HG02642 (cell line): ENCODE measurements at regions not wholly inside any gene's neighbourhood (a gene's known extent, or its start where the extent isn't known, plus 50 kb on each side); places are given as distances from the start of the nearest gene placed in this dataset.

Source experiments
- ATAC-seq: cut with Tn5 transposase; IDR thresholded peaks from one replicate; pipeline ENCODE4 v1.9.1; 2021; ENCODE audit warnings: mild to moderate bottlenecking; ENCODE audit not compliant: unreplicated experiment, poor library complexity

DNA sequence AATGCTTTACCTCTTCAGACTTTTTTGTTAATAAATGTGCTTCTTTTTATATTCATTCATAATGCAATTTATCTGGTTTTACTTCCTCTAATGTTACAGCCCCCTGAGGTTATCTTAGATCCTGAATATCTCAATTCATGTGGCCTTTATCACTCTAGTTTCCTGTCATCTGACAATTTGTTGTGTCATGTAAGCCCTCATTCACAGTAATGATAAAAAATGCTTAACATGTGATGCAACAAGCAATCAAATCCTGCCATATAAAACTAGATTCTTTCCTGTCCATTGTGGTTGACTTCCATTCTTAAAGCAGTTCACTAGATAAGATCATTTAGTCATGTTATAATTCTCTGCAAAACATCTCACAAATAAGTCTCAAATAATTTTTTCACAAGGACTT lies 991.2 kb upstream of the ACO1 start:
- ATAC-seq = no peak

DNA sequence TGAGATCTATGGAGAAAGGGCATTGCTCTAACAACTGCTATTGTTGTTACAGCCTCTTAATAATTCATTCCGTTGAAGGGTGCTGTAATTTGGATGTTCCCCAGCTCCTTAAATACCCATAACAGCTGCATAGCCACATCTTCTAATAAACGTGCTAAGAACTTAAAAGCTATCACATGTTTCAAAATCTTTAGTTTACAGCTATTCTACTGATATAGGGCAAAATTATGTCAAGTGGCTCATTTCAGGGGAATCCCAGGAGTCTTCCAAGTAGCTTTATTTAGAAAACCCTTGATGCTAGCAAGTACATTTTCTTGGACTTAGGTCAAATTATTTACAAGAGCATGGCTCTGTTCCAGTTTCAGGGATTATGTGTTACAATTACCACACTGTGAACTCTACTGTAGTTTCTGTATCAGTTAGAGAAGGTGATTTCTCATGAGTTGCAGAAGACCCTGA lies 990.4 kb upstream of the ACO1 start:
- peak; percentile 63 for ATAC-seq

DNA sequence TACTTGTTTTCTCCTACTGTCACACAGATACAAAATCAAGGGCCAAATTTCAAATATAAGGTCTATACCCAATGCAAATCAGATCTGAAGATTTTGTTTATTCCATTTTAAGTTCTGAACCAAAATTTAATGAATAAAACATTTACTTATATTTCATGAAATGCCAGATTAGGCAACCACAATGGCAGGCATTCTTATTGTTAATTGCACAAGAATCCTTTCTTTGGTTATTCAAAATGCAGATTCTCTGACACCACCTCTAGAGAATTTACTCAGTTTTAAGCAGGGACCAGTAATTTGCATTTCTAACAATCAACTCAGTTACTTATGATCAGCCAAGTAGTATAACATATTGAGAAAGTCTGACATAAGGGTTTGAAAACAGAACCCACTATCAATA lies 972.4 kb upstream of the ACO1 start:
- ATAC-seq = no peak

- ATAC-seq = no peak
These were observed 969.3 kb upstream of the ACO1 start for GRCh38 chr9:31415164-31415563.

DNA sequence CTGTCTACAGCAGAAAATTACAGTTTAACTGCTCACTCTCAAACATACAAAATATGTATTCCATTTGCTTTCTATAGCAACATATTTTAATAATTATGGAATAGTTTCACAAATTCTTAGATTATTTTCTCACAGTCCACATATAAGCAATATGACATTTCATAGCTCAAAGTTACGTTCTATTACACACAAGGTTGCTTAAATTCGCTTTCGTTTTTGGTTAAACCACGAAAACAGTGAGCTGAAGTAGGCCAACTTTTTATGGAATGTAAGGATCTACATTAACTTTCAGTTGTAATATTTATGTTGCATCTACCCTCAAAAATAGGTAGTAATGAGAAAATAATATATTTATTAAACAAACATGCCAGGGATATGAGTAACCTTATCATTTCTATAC lies 966.0 kb upstream of the ACO1 start:
- ATAC-seq = no peak

DNA sequence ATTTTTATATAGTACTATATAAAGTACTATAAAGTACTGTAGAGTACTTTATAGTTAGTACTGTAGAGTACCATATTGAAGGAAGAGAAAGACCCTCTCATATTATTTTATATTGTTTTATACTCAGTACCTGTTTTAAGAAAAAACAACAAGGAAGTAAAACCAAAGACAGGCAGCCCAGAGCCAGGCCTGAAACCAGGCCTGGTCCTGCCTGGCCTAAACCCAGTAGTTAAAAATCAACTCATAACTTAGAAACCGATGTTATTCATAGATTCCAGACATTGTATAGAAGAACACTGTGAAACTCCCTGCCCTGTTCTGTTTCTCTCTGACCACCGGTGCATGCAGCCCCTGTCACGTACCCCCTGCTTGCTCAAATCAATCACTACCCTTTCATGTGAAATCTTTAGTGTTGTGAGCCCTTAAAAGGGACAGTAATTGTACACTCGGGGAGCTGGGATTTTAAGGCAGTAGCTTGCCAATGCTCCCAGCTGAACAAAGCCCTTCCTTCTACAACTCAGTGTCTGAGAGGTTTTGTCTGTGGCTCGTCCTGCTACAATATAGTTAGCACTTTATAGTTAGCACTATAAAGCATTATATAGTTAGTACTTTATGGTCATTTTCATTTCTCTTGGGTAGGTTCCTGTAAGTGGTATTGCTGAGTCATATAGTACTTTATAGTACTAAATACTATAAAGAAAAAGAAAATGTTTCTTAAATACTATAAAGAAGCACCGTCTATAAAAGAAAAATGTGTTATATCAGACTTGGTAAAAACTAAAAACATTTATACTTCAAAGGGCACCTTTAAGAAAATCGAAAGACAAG lies 940.6 kb upstream of the ACO1 start:
- ATAC-seq = peak; percentile 79

GRCh38 chr9:31445357-31445756 lies 939.1 kb upstream of the ACO1 start:
- no peak for ATAC-seq

DNA sequence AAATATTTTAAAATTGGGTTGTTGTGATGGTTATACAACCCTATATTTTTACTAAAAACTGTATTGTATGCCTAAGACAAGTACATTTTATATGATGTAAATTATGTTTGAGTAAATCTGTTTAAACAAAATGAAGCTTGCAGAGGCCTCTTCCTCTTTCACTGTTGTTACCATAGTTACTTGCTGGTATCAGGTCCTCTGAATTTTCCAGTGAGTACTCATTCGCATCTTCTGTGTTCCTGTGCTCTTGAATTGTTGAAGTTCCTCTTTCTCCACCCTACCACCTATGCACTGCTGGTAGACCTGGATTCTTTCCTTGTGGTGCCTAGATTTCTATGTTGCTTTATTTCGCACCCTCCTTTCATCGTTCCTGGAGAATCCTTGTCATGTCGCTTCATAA lies 938.5 kb upstream of the ACO1 start:
- ATAC-seq = peak; percentile 72

GRCh38 chr9:31467075-31467474 lies 917.4 kb upstream of the ACO1 start:
- ATAC-seq = no peak

DNA sequence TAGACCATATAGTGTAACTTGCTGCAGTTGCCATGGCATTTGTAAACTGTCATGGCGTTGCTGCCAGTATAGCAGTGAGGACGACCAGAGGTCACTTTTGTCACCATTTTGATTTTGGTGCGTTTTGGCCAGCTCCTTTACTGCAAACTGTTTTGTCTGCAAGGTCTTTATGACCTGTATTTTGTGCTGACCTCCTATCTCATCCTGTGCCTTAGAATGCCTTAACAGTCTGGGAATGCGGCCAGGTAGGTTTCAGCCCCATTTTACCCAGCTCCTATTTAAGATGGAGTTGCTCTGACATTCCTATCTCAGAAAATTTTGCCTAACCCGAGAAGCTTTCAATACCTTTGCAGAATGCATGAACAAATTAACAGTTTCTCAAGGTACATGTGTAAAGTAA lies 914.4 kb upstream of the ACO1 start:
- no peak for ATAC-seq

DNA sequence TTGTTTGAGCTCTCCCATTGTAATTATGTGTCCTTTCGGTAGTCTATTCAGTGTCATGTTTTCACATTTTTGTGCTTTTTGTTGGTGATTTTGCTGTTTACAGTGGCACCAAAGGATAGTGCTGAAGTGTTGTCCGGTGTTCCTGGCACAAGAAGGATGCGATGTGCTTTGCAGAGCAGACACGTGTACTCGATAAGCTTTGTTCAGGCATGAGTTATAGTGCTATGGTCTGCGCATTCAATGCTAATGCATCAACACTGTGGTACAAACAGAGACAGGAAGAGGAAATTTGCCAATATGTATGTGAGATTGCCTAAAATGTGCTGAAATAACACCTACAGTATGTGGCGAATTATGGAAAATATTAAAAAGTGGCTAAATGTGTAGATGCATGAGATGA lies 913.4 kb upstream of the ACO1 start:
- ATAC-seq = no peak

DNA sequence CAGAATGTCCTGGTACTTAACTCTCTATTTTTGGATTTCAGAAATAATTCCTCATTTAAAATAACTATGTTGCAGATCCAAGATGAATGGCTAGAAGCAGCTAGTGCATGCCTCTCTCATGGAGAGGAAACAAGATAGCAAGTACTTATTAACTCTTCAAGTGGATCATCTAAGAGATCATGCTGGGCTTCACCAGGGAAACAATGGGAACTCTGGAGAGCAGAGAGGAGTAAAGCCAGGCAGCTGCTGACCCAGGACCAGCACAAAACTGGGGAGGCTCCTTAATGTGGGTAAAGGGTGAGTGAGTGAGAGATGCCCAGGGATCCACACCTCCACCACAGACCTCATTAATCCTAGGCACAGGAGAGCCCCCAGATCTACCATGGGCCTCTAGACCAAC lies 897.8 kb upstream of the ACO1 start:
- ATAC-seq = no peak

DNA sequence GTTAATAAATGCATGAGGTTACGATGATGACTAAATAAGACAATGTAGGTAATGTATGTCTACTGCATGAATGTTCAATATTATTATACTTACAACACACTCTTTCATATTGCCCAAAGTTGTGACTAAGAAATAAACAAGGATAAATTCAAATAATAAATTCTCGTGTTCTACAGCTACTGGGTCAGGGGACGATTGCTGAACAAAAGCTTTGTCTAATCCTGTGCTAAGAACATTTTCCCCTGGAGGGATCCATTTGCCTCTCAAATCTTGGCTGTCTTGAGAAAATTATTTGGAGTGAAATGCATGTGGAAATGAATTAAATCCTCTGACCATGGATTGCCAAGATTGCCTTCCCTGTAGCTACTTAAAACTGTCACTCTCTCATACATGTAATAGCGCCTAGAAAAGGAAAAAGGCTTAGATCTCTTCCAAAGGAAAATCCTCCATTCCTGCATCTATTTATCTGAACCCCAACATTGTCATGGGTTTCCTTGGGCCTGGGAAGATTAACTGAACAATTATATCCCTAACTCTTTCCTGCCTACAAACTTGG lies 893.8 kb upstream of the ACO1 start:
- ATAC-seq = no peak

- no peak for ATAC-seq
These were observed 892.2 kb upstream of the ACO1 start for GRCh38 chr9:31492229-31492628.

DNA sequence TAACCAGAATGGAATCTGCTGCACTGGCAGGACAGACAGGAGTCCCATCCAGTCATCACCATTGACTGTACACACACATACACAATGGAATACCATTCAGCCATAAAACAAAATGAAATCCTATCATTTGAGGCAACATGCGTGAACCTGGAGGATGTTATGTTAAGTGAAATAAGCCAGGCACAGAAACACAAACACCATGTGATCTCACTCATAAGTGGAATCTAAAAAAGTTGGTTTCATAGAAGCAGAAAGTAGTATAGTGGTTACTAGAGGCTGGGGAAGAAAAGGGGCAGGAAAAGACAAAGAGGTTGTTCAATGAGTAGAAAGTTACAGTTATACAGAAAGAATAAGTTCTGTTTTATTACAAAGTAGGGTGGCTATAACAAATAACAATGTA lies 884.0 kb upstream of the ACO1 start:
- no peak for ATAC-seq

DNA sequence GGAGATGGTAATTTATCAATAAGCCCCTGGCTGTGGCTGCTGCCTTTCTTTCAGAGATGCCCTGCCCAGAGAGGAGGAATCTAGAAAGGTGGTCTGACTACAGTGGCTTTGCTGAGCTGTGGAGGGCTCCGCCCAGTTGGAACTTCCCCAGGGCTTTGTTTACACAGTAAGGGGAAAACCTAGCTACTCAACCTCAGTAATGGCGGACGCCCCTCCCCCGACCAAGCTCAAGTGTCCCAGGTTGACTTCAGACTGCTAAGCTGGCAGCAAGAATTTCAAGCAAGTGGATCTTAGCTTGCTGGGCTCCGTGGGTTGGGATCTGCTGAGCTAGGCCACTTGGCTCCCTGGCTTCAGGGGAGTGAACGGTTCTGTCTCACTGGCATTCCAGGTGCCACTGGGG lies 865.4 kb upstream of the ACO1 start:
- peak; percentile 82 for ATAC-seq

DNA sequence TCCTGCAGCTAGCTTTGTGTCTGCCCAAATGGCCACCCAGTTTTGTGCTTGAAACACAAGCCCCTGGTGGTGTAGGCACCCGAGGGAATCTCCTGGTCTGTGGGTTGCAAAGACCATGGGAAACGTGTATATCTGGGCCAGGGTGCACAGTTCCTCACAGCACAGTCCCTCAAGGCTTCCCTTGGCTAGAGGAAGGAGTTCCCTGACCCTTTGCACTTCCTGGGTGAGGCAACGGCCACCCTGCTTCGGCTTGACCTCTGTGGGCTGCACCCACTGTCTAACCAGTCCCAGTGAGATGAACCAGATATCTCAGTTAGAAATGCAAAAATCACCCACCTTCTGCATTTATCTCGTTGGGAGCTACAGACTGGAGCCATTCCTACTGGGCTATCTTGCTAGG lies 865.0 kb upstream of the ACO1 start:
- peak; percentile 28 for ATAC-seq

- ATAC-seq = no peak
These were observed 864.6 kb upstream of the ACO1 start for GRCh38 chr9:31519826-31520225.

GRCh38 chr9:31520301-31521085 lies 864.0 kb upstream of the ACO1 start:
- ATAC-seq = no peak

DNA sequence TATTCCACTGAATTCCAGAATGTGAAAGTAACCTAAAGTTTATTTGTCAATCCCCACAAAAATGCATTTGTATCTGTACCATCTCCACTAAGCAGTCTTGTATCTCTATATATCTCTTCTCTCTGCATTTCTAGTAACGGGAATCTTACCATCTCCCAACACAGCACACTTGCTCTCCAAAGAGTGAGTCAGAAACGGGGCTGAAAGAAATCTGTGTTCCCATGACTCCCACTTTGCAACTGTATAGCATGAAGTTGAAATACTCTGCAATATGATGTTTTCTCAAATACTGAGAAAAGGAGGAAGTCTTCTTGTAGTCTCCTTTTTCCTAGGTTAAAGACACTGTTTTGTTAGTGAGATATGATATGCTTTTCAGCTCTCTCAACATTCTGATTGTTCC lies 848.8 kb upstream of the ACO1 start:
- ATAC-seq = no peak

- no peak for ATAC-seq
These were observed 848.0 kb upstream of the ACO1 start for GRCh38 chr9:31536471-31536870.
